ENCODE measurements at regions not wholly inside any gene's neighbourhood (a gene's known extent, or its start where the extent isn't known, plus 50 kb on each side); places are given as distances from the start of the nearest gene placed in this dataset.

GRCh38 chr7:34493752-34494151 lies 164.3 kb upstream of the NPSR1 start:
- H2AFZ ChIP-seq, result no peak overlapping the region
- intact Hi-C loops (cut with micrococcal nuclease; ENCODE audit: unreplicated experiment), result no loop called here
- ChIA-PET POLR2A (ENCODE audit: unreplicated experiment) (no interaction called here), CTCF (no interaction called here)
- DNase-seq, result no peak
- BruUV-seq (replicated peaks), result no TSS peak
- H3K4me1 ChIP-seq (replicated peaks; ENCODE audit: insufficient read depth), result no peaks in the 10 kb centered on the region
- H3K4me2 ChIP-seq, result no peak overlapping the region
- no peak overlapping the region for H3K27ac ChIP-seq
- H3K9me3 ChIP-seq (ENCODE audit: insufficient read depth, low read depth), result no peaks in the 10 kb centered on the region
- H3K79me2 ChIP-seq (ENCODE audit: low read depth), result no peaks in the 10 kb centered on the region
- no peaks in the 10 kb centered on the region for H4K20me1 ChIP-seq (ENCODE audit: insufficient read depth)
- no peaks in the 10 kb centered on the region for H3F3A ChIP-seq (ENCODE audit: insufficient read depth, low read depth)
- TF ChIP-seq EZH2 (IDR thresholded peaks at IDR 0.05; ENCODE audit: low read depth) (no peak), CTCF (conservative IDR thresholded peaks at IDR 0.05) (no peak)
- H3K36me3 ChIP-seq (ENCODE audit: low read depth), result no peaks in the 10 kb centered on the region
- peaks cover 13% of the 10 kb centered on the region; the same call in 1 of the 2 replicates for H3K27me3 ChIP-seq (ENCODE audit: insufficient read depth, low read depth)
- no peaks in the 10 kb centered on the region for H3K9me2 ChIP-seq (ENCODE audit: insufficient read depth)
- H3K4me3 ChIP-seq, result no peak overlapping the region

- H3K9me2 ChIP-seq (ENCODE audit: insufficient read depth), result no peaks in the 10 kb centered on the region; the same call in 1 of the 2 replicates
- no peak overlapping the region for H3K27ac ChIP-seq
- intact Hi-C loops (cut with micrococcal nuclease; ENCODE audit: unreplicated experiment), result no loop called here
- no peaks in the 10 kb centered on the region for H3K9me3 ChIP-seq (ENCODE audit: insufficient read depth, low read depth)
- no peaks in the 10 kb centered on the region for H3K36me3 ChIP-seq (ENCODE audit: low read depth)
- H2AFZ ChIP-seq, result no peak overlapping the region
- no peaks in the 10 kb centered on the region for H3K79me2 ChIP-seq (ENCODE audit: low read depth)
- H3K4me2 ChIP-seq, result no peak overlapping the region
- H3K27me3 ChIP-seq (ENCODE audit: insufficient read depth, low read depth), result peaks cover 13% of the 10 kb centered on the region; the same call in 1 of the 2 replicates
- no peaks in the 10 kb centered on the region for H3F3A ChIP-seq (ENCODE audit: insufficient read depth, low read depth)
- POLR2A ChIA-PET (ENCODE audit: unreplicated experiment), result no interaction called here
- CTCF ChIA-PET, result no interaction called here
- no peak overlapping the region for H3K4me3 ChIP-seq
- H4K20me1 ChIP-seq (ENCODE audit: insufficient read depth), result no peaks in the 10 kb centered on the region
- H3K4me1 ChIP-seq (replicated peaks; ENCODE audit: insufficient read depth), result no peaks in the 10 kb centered on the region
- peak; percentile 69 for TF ChIP-seq CTCF (conservative IDR thresholded peaks at IDR 0.05)
- no peak for TF ChIP-seq EZH2 (IDR thresholded peaks at IDR 0.05; ENCODE audit: low read depth)
- DNase-seq, result no peak
- no TSS peak for BruUV-seq (replicated peaks)
Measured at GRCh38 chr7:34497153-34497777, 160.8 kb upstream of the NPSR1 start.

GRCh38 chr7:34501156-34501555 lies 156.9 kb upstream of the NPSR1 start:
- no peaks in the 10 kb centered on the region for H3K36me3 ChIP-seq (ENCODE audit: low read depth)
- POLR2A ChIA-PET (ENCODE audit: unreplicated experiment), result no interaction called here
- H3K27me3 ChIP-seq (ENCODE audit: insufficient read depth, low read depth), result 0 out of 2 replicates have a peak, but pooled peaks cover 5% of the 10 kb centered on the region
- TF ChIP-seq CTCF (conservative IDR thresholded peaks at IDR 0.05), result no peak
- TF ChIP-seq EZH2 (IDR thresholded peaks at IDR 0.05; ENCODE audit: low read depth), result no peak
- H3K79me2 ChIP-seq (ENCODE audit: low read depth), result no peaks in the 10 kb centered on the region
- no peaks in the 10 kb centered on the region for H3K9me3 ChIP-seq (ENCODE audit: insufficient read depth, low read depth)
- no peaks in the 10 kb centered on the region for H4K20me1 ChIP-seq (ENCODE audit: insufficient read depth)
- no peaks in the 10 kb centered on the region for H3F3A ChIP-seq (ENCODE audit: insufficient read depth, low read depth)
- H3K4me2 ChIP-seq, result no peak overlapping the region
- DNase-seq, result no peak
- no peak overlapping the region for H2AFZ ChIP-seq
- no peak overlapping the region for H3K4me3 ChIP-seq
- H3K4me1 ChIP-seq (replicated peaks; ENCODE audit: insufficient read depth), result no peaks in the 10 kb centered on the region
- BruUV-seq (replicated peaks), result no TSS peak
- no peak overlapping the region for H3K27ac ChIP-seq
- CTCF ChIA-PET, result no interaction called here
- H3K9me2 ChIP-seq (ENCODE audit: insufficient read depth), result no peaks in the 10 kb centered on the region; the same call in 1 of the 2 replicates
- intact Hi-C loops (cut with micrococcal nuclease; ENCODE audit: unreplicated experiment), result no loop called here

Data from PC-9 (cell line).